Natural killer cell (primary cell): ENCODE measurements at regions not wholly inside any gene's neighbourhood (a gene's known extent, or its start where the extent isn't known, plus 50 kb on each side); places are given as distances from the start of the nearest gene placed in this dataset.

Experiments used
- ATAC-seq, 3 donors: fragments of 150-1000 bp in 2 of 3; fragments of 200-7000 bp in 1 of 3; cut with Tn5 transposase; 1 replicate in 1 of 3; 2 replicates in 2 of 3; pipeline ENCODE4 v1.10.0; 2021; ENCODE audit warnings: mild to moderate bottlenecking in 2 of 3, moderate library complexity in 2 of 3
- DNase-seq, 2 donors: peaks; one replicate each; pipeline versions ENCODE4 v3.0.0 to v3.0.0-alpha.2; 2013 to 2021; ENCODE audit warnings: mixed read lengths in 1 of 2
- H3K27ac ChIP-seq: one replicate; pipeline ENCODE4 v1.5.1; 2013; ENCODE audit warnings: mild to moderate bottlenecking, low read length
- H3K27me3 ChIP-seq: one replicate; pipeline ENCODE4 v1.6.1; 2013; ENCODE audit warnings: low read length; ENCODE audit not compliant: control insufficient read depth, insufficient read depth
- H3K36me3 ChIP-seq: one replicate; pipeline ENCODE4 v1.6.1; 2013; ENCODE audit warnings: low read length; ENCODE audit not compliant: control insufficient read depth, insufficient read depth
- H3K4me1 ChIP-seq: one replicate; pipeline ENCODE4 v1.6.1; 2013; ENCODE audit warnings: low read length; ENCODE audit not compliant: control insufficient read depth, insufficient read depth
- H3K4me3 ChIP-seq: one replicate; pipeline ENCODE4 v1.5.1; 2013; ENCODE audit warnings: low read length
- H3K9me3 ChIP-seq: one replicate; pipeline ENCODE4 v1.6.1; 2013; ENCODE audit warnings: low read length; ENCODE audit not compliant: control insufficient read depth, insufficient read depth
- H3K27ac Mint-ChIP-seq, 2 donors: one replicate each; pipeline ENCODE4 v1.8.0; 2022; ENCODE audit warnings: mild to moderate bottlenecking in 2 of 2, mixed read lengths in 2 of 2, moderate library complexity in 1 of 2
- H3K27me3 Mint-ChIP-seq, 2 donors: one replicate each; pipeline ENCODE4 v1.8.0; 2022; ENCODE audit warnings: low read depth in 2 of 2, mixed read lengths in 2 of 2
- H3K36me3 Mint-ChIP-seq: one replicate; pipeline ENCODE4 v1.8.0; 2022; ENCODE audit warnings: mixed read lengths
- H3K4me1 Mint-ChIP-seq, 2 donors: one replicate each; pipeline ENCODE4 v1.8.0; 2022; ENCODE audit warnings: mixed read lengths in 2 of 2
- H3K4me3 Mint-ChIP-seq: one replicate; pipeline ENCODE4 v1.8.0; 2022; ENCODE audit warnings: mild to moderate bottlenecking, moderate library complexity, mixed read lengths
- H3K9me3 Mint-ChIP-seq, 2 donors: one replicate each; pipeline ENCODE4 v1.8.0; 2022; ENCODE audit warnings: mixed read lengths in 2 of 2
- WGBS: methylation state at CpG from one replicate; pipeline ENCODE4 v1.1.7; 2013; ENCODE audit warnings: missing lambda C conversion rate; ENCODE audit not compliant: insufficient coverage; 5-methylcytosine and 5-hydroxymethylcytosine counted together
- intact Hi-C: fragments of 100-400 bp; cut with micrococcal nuclease; formaldehyde crosslinking; loops from one replicate; pipeline ENCODE4 v1.14.2; 2022
- TF ChIP-seq, protein P1 (sequence below): fragments of 200-600 bp; IDR thresholded peaks from one replicate; pipeline ENCODE4 v1.8.0; 2022; ENCODE audit warnings: antibody characterized with exemption

DNA sequence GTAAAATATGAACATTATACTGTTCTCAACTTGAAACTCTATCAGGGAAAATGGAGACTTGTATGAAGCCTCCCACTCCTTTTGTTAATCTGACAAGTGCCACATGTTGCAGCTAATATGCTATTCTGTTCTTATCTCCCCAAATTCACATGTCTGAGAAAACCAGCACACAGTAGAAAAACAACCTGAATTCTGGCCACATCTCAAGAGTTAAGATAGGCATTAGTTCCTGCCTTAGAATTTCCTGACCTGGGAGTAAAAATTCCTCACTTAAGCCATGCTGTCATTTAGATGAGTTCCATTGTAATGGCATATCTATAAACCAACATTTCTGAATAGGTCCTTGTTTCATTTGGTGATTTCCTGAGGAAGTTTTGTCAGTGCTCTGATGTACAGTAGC is 1098.5 kb downstream of the EFNB2 start:
- ATAC-seq: no peak
- TF ChIP-seq, protein P1, sequence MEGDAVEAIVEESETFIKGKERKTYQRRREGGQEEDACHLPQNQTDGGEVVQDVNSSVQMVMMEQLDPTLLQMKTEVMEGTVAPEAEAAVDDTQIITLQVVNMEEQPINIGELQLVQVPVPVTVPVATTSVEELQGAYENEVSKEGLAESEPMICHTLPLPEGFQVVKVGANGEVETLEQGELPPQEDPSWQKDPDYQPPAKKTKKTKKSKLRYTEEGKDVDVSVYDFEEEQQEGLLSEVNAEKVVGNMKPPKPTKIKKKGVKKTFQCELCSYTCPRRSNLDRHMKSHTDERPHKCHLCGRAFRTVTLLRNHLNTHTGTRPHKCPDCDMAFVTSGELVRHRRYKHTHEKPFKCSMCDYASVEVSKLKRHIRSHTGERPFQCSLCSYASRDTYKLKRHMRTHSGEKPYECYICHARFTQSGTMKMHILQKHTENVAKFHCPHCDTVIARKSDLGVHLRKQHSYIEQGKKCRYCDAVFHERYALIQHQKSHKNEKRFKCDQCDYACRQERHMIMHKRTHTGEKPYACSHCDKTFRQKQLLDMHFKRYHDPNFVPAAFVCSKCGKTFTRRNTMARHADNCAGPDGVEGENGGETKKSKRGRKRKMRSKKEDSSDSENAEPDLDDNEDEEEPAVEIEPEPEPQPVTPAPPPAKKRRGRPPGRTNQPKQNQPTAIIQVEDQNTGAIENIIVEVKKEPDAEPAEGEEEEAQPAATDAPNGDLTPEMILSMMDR: no peak
- H3K9me3 Mint-ChIP-seq: peaks cover 0 to 3% of the 10 kb centered on the region in 2 donors

DNA sequence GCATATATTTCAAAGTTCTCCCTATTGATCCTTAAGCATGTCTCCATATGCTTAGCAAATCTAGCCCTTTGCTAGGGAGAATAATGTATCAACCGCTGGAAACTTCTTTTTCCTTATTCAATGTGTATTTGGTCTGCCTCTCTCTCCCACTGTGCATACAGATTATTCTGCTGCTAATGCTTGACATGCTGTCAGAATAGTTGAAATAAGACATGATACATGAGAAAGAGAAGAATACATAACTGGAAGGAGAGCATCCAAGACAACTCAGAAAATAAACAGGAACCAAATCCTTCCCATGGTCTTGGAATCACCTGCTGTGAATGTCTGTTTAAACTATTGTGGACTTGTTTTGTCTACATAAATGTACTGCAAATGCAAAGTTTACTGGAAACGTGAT is 1103.0 kb downstream of the EFNB2 start:
- H3K36me3 ChIP-seq: no peaks in the 10 kb centered on the region
- ATAC-seq (no peak), DNase-seq (no peak)
- intact Hi-C loops: no loop called here
- H3K4me1 ChIP-seq: no peaks in the 10 kb centered on the region
- Mint-ChIP-seq H3K4me1 (no peaks in the 10 kb centered on the region), H3K4me3 (no peak overlapping the region), H3K9me3 (no peaks in the 10 kb centered on the region), H3K36me3 (no peaks in the 10 kb centered on the region), H3K27me3 (no peaks in the 10 kb centered on the region), H3K27ac (no peak overlapping the region)
- TF ChIP-seq, protein P1: no peak
- WGBS: 90% methylated on average over 1 of the region's 2 CpGs
- H3K4me3 ChIP-seq: no peak overlapping the region
- H3K27me3 ChIP-seq: no peaks in the 10 kb centered on the region
- H3K27ac ChIP-seq: no peak overlapping the region
- no peaks in the 10 kb centered on the region for H3K9me3 ChIP-seq

More for the DNA sequence above, 1098.5 kb downstream of the EFNB2 start:
- intact Hi-C loops: no loop called here
- no peak for DNase-seq
- Histone ChIP-seq H3K27me3 (no peaks in the 10 kb centered on the region), H3K36me3 (no peaks in the 10 kb centered on the region), H3K9me3 (no peaks in the 10 kb centered on the region), H3K4me3 (no peak overlapping the region), H3K27ac (no peak overlapping the region), H3K4me1 (no peaks in the 10 kb centered on the region)
- Mint-ChIP-seq H3K4me1 (no peaks in the 10 kb centered on the region), H3K27ac (no peak overlapping the region), H3K36me3 (no peaks in the 10 kb centered on the region), H3K27me3 (no peaks in the 10 kb centered on the region), H3K4me3 (no peak overlapping the region)

DNA sequence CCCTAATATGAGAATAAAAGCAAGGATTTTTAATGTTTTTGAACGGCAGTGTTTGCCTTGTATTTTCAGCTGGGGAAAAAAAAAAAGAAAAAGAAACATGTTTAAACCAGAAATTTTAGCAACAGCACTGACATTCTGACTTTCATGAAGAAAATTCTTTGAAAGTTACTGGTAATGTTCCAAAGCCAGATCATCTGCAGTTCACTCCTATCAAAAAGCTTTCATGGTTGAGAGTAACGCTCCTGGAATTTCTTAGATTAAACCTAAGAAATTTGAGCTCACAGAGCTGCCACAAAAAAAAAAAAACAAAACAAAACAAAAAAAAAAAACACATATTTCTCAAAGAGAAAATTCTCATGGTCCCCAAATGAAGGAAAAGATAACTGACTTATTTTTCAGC is 1106.7 kb downstream of the EFNB2 start:
- H3K27me3 ChIP-seq: no peaks in the 10 kb centered on the region
- H3K4me1 ChIP-seq: no peaks in the 10 kb centered on the region
- no peak overlapping the region for H3K27ac ChIP-seq
- TF ChIP-seq, protein P1: no peak
- Mint-ChIP-seq H3K4me3 (no peak overlapping the region), H3K27ac (no peak overlapping the region), H3K36me3 (no peaks in the 10 kb centered on the region), H3K27me3 (no peaks in the 10 kb centered on the region), H3K4me1 (no peaks in the 10 kb centered on the region), H3K9me3 (no peaks in the 10 kb centered on the region)
- ATAC-seq (no peak), DNase-seq (no peak)
- 82% methylated on average over 2 of the region's 2 CpGs for WGBS
- no peaks in the 10 kb centered on the region for H3K36me3 ChIP-seq
- intact Hi-C loops: no loop called here
- no peak overlapping the region for H3K4me3 ChIP-seq
- H3K9me3 ChIP-seq: no peaks in the 10 kb centered on the region

DNA sequence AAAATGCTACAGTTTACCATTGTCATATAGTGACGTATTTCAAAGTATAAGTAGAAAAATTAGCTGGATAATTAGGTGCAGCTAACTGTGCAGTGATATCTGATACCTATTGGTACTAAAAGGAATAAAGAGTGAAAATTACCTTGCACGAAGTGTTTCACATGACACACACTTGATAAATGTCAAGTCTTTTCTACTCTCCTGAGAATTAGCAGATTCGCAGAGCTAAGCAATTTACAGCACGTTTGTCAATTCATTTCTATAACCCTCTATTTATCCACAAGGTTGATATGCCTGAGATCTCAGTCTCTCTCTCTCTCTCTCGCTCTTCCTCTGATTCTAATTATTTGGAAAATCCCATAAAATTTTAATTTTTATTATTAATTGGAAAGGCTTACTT is 1109.0 kb downstream of the EFNB2 start:
- intact Hi-C loops: no loop called here

More for the DNA sequence above, 1109.0 kb downstream of the EFNB2 start:
- TF ChIP-seq, protein P1: no peak
- no peaks in the 10 kb centered on the region for H3K9me3 ChIP-seq
- H3K27me3 Mint-ChIP-seq: no peaks in the 10 kb centered on the region
- no peaks in the 10 kb centered on the region for H3K9me3 Mint-ChIP-seq
- ATAC-seq (no peak), DNase-seq (no peak)
- no peak overlapping the region for H3K27ac Mint-ChIP-seq
- no peaks in the 10 kb centered on the region for H3K36me3 Mint-ChIP-seq
- H3K27me3 ChIP-seq: no peaks in the 10 kb centered on the region
- H3K4me3 Mint-ChIP-seq: no peak overlapping the region
- no peaks in the 10 kb centered on the region for H3K4me1 Mint-ChIP-seq
- H3K27ac ChIP-seq: no peak overlapping the region
- no peaks in the 10 kb centered on the region for H3K4me1 ChIP-seq
- WGBS: 83% methylated on average over 4 of the region's 5 CpGs
- H3K4me3 ChIP-seq: no peak overlapping the region
- no peaks in the 10 kb centered on the region for H3K36me3 ChIP-seq
